H1 (cell line): ENCODE measurements at regions not wholly inside any gene's neighbourhood (a gene's known extent, or its start where the extent isn't known, plus 50 kb on each side); places are given as distances from the start of the nearest gene placed in this dataset.

Experiments used
- CTCF ChIA-PET: fragments of 300-600 bp; sonication (Branson Sonifier 250); formaldehyde crosslinking; loops from one replicate; lab custom pipeline; 2021; ENCODE audit not compliant: partially characterized antibody; lab: Charles Lee
- POLR2A ChIA-PET: fragments of 300-600 bp; sonication (Branson Sonifier 250); formaldehyde crosslinking; loops from one replicate; lab custom pipeline; 2021; ENCODE audit warnings: inconsistent platforms; ENCODE audit not compliant: partially characterized antibody; lab: Charles Lee
- DNase-seq, 2 experiments: peaks; one replicate each; pipeline versions ENCODE4 v3.0.0 to v3.0.0-alpha.2; 2010 to 2022; ENCODE audit warnings: low spot score in 2 of 2, low read depth in 1 of 2, mixed read lengths in 1 of 2
- FAIRE-seq: peaks from 2 replicates; lab custom pipeline; 2011; peaks lifted over from hg19 to GRCh38; lab: Jason Lieb, UNC
- H2AFZ ChIP-seq: 2 replicates; pipeline ENCODE4 v1.8.1; 2012; ENCODE audit warnings: low read length, inconsistent platforms
- H2AK5ac ChIP-seq: 2 replicates; pipeline ENCODE4 v1.6.1; 2013; ENCODE audit warnings: low read depth, low read length
- H2BK120ac ChIP-seq: replicated peaks from 2 replicates; pipeline ENCODE3; 2013; ENCODE audit warnings: low read depth, low read length, inconsistent platforms
- H2BK12ac ChIP-seq: 2 replicates; pipeline ENCODE4 v1.6.1; 2013; ENCODE audit warnings: low read depth, low read length
- H2BK15ac ChIP-seq: 2 replicates; pipeline ENCODE4 v1.6.1; 2013; ENCODE audit warnings: low read length
- H2BK20ac ChIP-seq: 2 replicates; pipeline ENCODE4 v1.6.1; 2013; ENCODE audit warnings: low read length
- H2BK5ac ChIP-seq: 2 replicates; pipeline ENCODE4 v1.6.1; 2013; ENCODE audit warnings: low read depth, low read length
- H3K14ac ChIP-seq: 2 replicates; pipeline ENCODE4 v1.6.1; 2013; ENCODE audit warnings: inconsistent platforms; ENCODE audit not compliant: insufficient read length
- H3K18ac ChIP-seq: 2 replicates; pipeline ENCODE4 v1.6.1; 2013; ENCODE audit warnings: low read length; ENCODE audit errors: extremely low read depth
- H3K23ac ChIP-seq: 2 replicates; pipeline ENCODE4 v1.6.1; 2013; ENCODE audit warnings: inconsistent platforms; ENCODE audit not compliant: insufficient read length
- H3K23me2 ChIP-seq: 2 replicates; pipeline ENCODE4 v1.6.1; 2013; ENCODE audit warnings: low read depth, low read length
- H3K27ac ChIP-seq: 2 replicates; pipeline ENCODE4 v1.6.1; 2011; ENCODE audit warnings: low read depth, low read length, inconsistent platforms
- H3K27me3 ChIP-seq, 4 experiments: replicated peaks in 1 of 4; 1 replicate in 1 of 4; 2 replicates in 3 of 4; pipeline versions ENCODE4 v1.6.1 to v1.8.1; 2011 to 2013; ENCODE audit warnings: low read length in 3 of 4, mild to moderate bottlenecking in 3 of 4, inconsistent platforms in 2 of 4, mixed read lengths in 2 of 4, moderate library complexity in 1 of 4; ENCODE audit not compliant: control insufficient read depth in 3 of 4, insufficient read depth in 3 of 4; ENCODE audit errors: extremely low read depth in 1 of 4
- H3K36me3 ChIP-seq, 4 experiments: 2 replicates each; pipeline versions ENCODE4 v1.6.1 to v1.8.1; 2011 to 2013; ENCODE audit warnings: mild to moderate bottlenecking in 4 of 4, low read length in 3 of 4, moderate library complexity in 2 of 4, control low read depth in 1 of 4, inconsistent platforms in 1 of 4; ENCODE audit not compliant: insufficient read depth in 4 of 4, control insufficient read depth in 2 of 4
- H3K4ac ChIP-seq: replicated peaks from 2 replicates; pipeline ENCODE3; 2013; ENCODE audit warnings: low read length, low read depth, mixed read lengths, inconsistent platforms; ENCODE audit not compliant: insufficient read length
- H3K4me1 ChIP-seq, 4 experiments: replicated peaks in 1 of 4; 1 replicate in 1 of 4; 2 replicates in 3 of 4; pipeline versions ENCODE4 v1.6.1 to v1.8.1; 2011 to 2013; ENCODE audit warnings: low read length in 3 of 4, inconsistent platforms in 2 of 4, mixed read lengths in 1 of 4; ENCODE audit not compliant: insufficient read depth in 4 of 4, control insufficient read depth in 3 of 4
- H3K4me2 ChIP-seq, 2 experiments: 2 replicates each; pipeline versions ENCODE4 v1.6.1 to v1.8.1; 2011 to 2013; ENCODE audit warnings: low read depth in 2 of 2, low read length in 2 of 2, control low read depth in 1 of 2, inconsistent platforms in 1 of 2, mild to moderate bottlenecking in 1 of 2; ENCODE audit not compliant: insufficient read depth in 1 of 2
- H3K4me3 ChIP-seq, 4 experiments: fragments of 200-600, 300-600 bp in 1 of 4; sonication (generic), shearing (Covaris generic), sonication (Bioruptor Twin) in 1 of 4; 2 replicates each; pipeline versions ENCODE4 v1.5.1 to v1.8.1; 2011 to 2016; ENCODE audit warnings: low read length in 4 of 4, low read depth in 3 of 4, control low read depth in 2 of 4, inconsistent platforms in 2 of 4, mild to moderate bottlenecking in 2 of 4, mixed read lengths in 1 of 4, moderate library complexity in 1 of 4; ENCODE audit not compliant: insufficient read depth in 2 of 4; ENCODE audit errors: extremely low read depth in 1 of 4
- H3K56ac ChIP-seq: replicated peaks from 2 replicates; pipeline ENCODE3; 2013; ENCODE audit warnings: low read depth, mild to moderate bottlenecking, mixed read lengths, low read length, inconsistent platforms; ENCODE audit not compliant: insufficient read length
- H3K79me1 ChIP-seq: 2 replicates; pipeline ENCODE4 v1.6.1; 2013; ENCODE audit warnings: low read depth, low read length, control low read depth
- H3K79me2 ChIP-seq, 2 experiments: 2 replicates each; pipeline versions ENCODE4 v1.6.1 to v1.8.1; 2012 to 2013; ENCODE audit warnings: low read length in 2 of 2, mild to moderate bottlenecking in 2 of 2, inconsistent platforms in 1 of 2; ENCODE audit not compliant: insufficient read depth in 2 of 2, control insufficient read depth in 1 of 2
- H3K9ac ChIP-seq, 4 experiments: replicated peaks in 1 of 4; 1 replicate in 1 of 4; 2 replicates in 3 of 4; pipeline versions ENCODE4 v1.6.1 to v1.8.1; 2011 to 2013; ENCODE audit warnings: low read depth in 3 of 4, low read length in 3 of 4, control low read depth in 2 of 4, mild to moderate bottlenecking in 2 of 4, moderate library complexity in 2 of 4, inconsistent platforms in 1 of 4; ENCODE audit errors: extremely low read depth in 1 of 4
- H3K9me3 ChIP-seq, 2 experiments: 2 replicates each; pipeline versions ENCODE4 v1.6.1 to v1.8.1; 2012 to 2013; ENCODE audit warnings: mild to moderate bottlenecking in 2 of 2, moderate library complexity in 2 of 2, control low read depth in 1 of 2, inconsistent platforms in 1 of 2, low read depth in 1 of 2, low read length in 1 of 2, mixed read lengths in 1 of 2; ENCODE audit not compliant: insufficient read depth in 2 of 2
- H4K20me1 ChIP-seq, 2 experiments: replicated peaks in 1 of 2; 2 replicates each; pipeline versions ENCODE3 to v1.8.1; 2011 to 2013; ENCODE audit warnings: inconsistent platforms in 2 of 2, low read length in 2 of 2, mild to moderate bottlenecking in 1 of 2; ENCODE audit not compliant: insufficient read depth in 2 of 2, control insufficient read depth in 1 of 2
- H4K5ac ChIP-seq: 2 replicates; pipeline ENCODE4 v1.6.1; 2013; ENCODE audit warnings: low read length, low read depth, mixed read lengths, inconsistent platforms; ENCODE audit not compliant: insufficient read length
- H4K8ac ChIP-seq: 2 replicates; pipeline ENCODE4 v1.8.0; 2013; ENCODE audit warnings: mild to moderate bottlenecking, moderate library complexity, low read length, inconsistent platforms; ENCODE audit not compliant: insufficient read depth; ENCODE audit errors: extremely low read depth
- H4K91ac ChIP-seq: replicated peaks from 2 replicates; pipeline ENCODE3; 2013; ENCODE audit warnings: low read length, mixed read lengths, inconsistent platforms; ENCODE audit not compliant: insufficient read length
- EGR1 ChIP-seq: IDR thresholded peaks from 2 replicates; pipeline ENCODE4 v1.6.1; 2011; ENCODE audit warnings: low read depth, low read length, borderline replicate concordance
- HDAC6 ChIP-seq: IDR thresholded peaks from one replicate; pipeline ENCODE4 v1.7.1; 2012; ENCODE audit warnings: low read depth, mild to moderate bottlenecking, inconsistent platforms, low read length, moderate library complexity
- KDM4A ChIP-seq: IDR thresholded peaks from one replicate; pipeline ENCODE4 v1.7.1; 2012; ENCODE audit warnings: low read depth, mild to moderate bottlenecking, moderate library complexity, low read length, inconsistent platforms; ENCODE audit not compliant: severe bottlenecking
- KDM5A ChIP-seq: fragments of 200-600 bp; IDR thresholded peaks from 2 replicates; pipeline ENCODE4 v1.7.1; 2012; ENCODE audit warnings: mild to moderate bottlenecking, low read length, inconsistent platforms, mixed read lengths
- POU5F1 ChIP-seq: IDR thresholded peaks from 2 replicates; pipeline ENCODE4 v1.6.1; 2011; ENCODE audit warnings: low read depth, mild to moderate bottlenecking, low read length, moderate library complexity
- RFX5 ChIP-seq: IDR thresholded peaks from 2 replicates; pipeline ENCODE4 v1.6.1; 2011; ENCODE audit warnings: low read depth, low read length, improper control_type of control experiment, borderline replicate concordance
- USF2 ChIP-seq: IDR thresholded peaks from 2 replicates; pipeline ENCODE4 v1.6.1; 2011; ENCODE audit warnings: low read length, improper control_type of control experiment
- WGBS, 2 experiments: shearing (Covaris generic) in 1 of 2; methylation state at CpG; one replicate each; pipeline versions ENCODE4 v1.1.6 to v1.1.7; 2013 to 2015; ENCODE audit warnings: low lambda C conversion rate in 2 of 2, mixed read lengths in 2 of 2, inconsistent platforms in 1 of 2, low coverage in 1 of 2, missing lambda C conversion rate in 1 of 2; ENCODE audit not compliant: insufficient replicate concordance in 2 of 2, insufficient coverage in 1 of 2, insufficient read length in 1 of 2; ENCODE audit errors: extremely low coverage in 1 of 2, missing lambda C conversion rate in 1 of 2; 5-methylcytosine and 5-hydroxymethylcytosine counted together

- no peak overlapping the region for H2AK5ac ChIP-seq
- no peaks in the 10 kb centered on the region for H3K79me1 ChIP-seq
- no peak overlapping the region for H4K91ac ChIP-seq
- H3K23me2 ChIP-seq: no peaks in the 10 kb centered on the region
- no peaks in the 10 kb centered on the region for H3K4me1 ChIP-seq
- H2BK120ac ChIP-seq: no peak overlapping the region
- no peaks in the 10 kb centered on the region for H3K36me3 ChIP-seq
- no peaks in the 10 kb centered on the region for H4K20me1 ChIP-seq
- H3K23ac ChIP-seq: no peak overlapping the region
- ChIA-PET POLR2A (no interaction called here), CTCF (no interaction called here)
- no peak overlapping the region for H4K8ac ChIP-seq
- FAIRE-seq (no peak), DNase-seq (no peak)
- TF ChIP-seq KDM5A (no peak), HDAC6 (no peak), RFX5 (no peak), KDM4A (no peak), USF2 (no peak), POU5F1 (no peak), EGR1 (no peak)
- H3K27ac ChIP-seq: no peak overlapping the region
- no peak overlapping the region for H4K5ac ChIP-seq
- no peak overlapping the region for H3K14ac ChIP-seq
- H3K4ac ChIP-seq: no peak overlapping the region
- H2BK20ac ChIP-seq: no peak overlapping the region
- no peaks in the 10 kb centered on the region for H3K27me3 ChIP-seq
- H2AFZ ChIP-seq: no peak overlapping the region
- no peak overlapping the region for H3K18ac ChIP-seq
- no peak overlapping the region for H2BK5ac ChIP-seq
- 63% methylated on average over 3 of the region's 3 CpGs; no CpG with 5 or more reads in 1 of the 2 experiments for WGBS, 2 experiments
- no peaks in the 10 kb centered on the region for H3K79me2 ChIP-seq
- no peak overlapping the region for H3K9ac ChIP-seq
- no peaks in the 10 kb centered on the region for H3K9me3 ChIP-seq
- H3K4me2 ChIP-seq: no peak overlapping the region
- H3K56ac ChIP-seq: no peak overlapping the region
- no peak overlapping the region for H2BK15ac ChIP-seq
- H3K4me3 ChIP-seq: no peak overlapping the region
- no peak overlapping the region for H2BK12ac ChIP-seq
These were observed 571.0 kb downstream of the CDH8 start for GRCh38 chr16:61465285-61465684.
